NCI-H82 treated with DMSO at 0.1 percent for 48 hours (cell line): ENCODE measurements at regions not wholly inside any gene's neighbourhood (a gene's known extent, or its start where the extent isn't known, plus 50 kb on each side); places are given as distances from the start of the nearest gene placed in this dataset.
"Not testable (repeated sequence)": the region's sequence is repeated elsewhere in the genome, so short reads cannot be mapped to it uniquely, and the experiment has no call there.

Source experiments
- DNase-seq: peaks from one replicate; lab custom pipeline; 2025; ENCODE audit not compliant: unreplicated experiment; lab: John Stamatoyannopoulos, UW

DNA sequence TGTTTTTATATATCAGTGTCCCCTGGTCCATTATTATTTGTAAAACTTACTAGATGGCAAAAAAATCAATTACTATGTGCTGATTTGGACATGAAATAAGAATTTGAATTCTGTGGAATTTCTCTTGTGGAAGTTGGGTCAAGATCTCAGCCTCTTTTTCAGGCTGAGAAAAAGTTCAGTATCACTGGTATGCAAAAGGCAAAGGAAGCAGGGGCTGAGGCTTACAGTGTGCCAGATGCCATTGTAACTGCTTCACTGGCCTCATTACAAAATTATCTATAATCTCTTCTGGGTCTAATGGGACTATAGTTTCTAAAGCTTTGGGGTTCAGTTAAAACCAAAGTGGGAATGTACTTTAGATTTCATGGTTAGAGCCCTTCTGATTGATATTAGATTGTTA is 125.9 kb upstream of the SLC7A14 start:
- DNase-seq, result no peak

DNA sequence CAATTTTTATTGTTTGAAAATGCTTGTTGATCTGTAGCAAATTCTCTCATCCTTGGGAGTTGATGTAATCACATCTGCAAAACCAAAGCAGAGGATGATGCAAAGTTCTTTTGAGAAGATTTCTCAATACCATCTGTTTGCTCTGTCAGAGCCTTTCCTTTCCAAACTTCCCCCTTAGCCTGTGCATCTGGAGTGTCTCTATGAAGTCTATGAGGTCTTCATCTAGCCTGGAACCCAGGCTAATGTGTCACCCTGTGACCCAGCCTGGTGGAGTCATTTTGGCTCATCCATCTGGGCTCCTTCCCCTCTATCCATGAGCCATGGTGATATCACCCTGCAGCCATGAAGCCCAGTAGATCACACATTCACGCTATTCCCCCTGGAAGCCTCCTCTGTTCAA is 123.2 kb upstream of the SLC7A14 start:
- no peak for DNase-seq

DNA sequence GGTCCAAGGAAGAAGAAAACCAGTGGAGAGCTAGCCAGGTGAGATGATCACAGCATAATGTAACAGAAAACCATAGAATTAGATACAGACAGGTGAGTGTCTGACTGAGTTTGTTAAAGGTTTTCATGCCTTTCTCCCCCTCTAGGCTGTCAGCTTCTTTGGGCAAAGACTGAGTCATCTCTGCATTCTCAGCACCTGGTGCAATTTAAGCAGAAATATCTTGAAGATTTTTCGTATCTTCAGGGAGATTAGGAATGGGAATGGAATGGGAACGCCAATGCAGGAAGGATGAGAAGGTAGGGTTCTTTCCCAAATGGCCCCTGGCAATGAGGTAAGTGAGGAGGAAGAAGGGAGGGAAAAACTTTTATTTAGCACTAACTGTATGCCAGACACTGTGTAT is 122.0 kb upstream of the SLC7A14 start:
- no peak for DNase-seq

- DNase-seq, result no peak
Measured at GRCh38 chr3:170705131-170705530, 119.3 kb upstream of the SLC7A14 start.

GRCh38 chr3:170703121-170703588 is 117.3 kb upstream of the SLC7A14 start:
- DNase-seq, result no peak

DNA sequence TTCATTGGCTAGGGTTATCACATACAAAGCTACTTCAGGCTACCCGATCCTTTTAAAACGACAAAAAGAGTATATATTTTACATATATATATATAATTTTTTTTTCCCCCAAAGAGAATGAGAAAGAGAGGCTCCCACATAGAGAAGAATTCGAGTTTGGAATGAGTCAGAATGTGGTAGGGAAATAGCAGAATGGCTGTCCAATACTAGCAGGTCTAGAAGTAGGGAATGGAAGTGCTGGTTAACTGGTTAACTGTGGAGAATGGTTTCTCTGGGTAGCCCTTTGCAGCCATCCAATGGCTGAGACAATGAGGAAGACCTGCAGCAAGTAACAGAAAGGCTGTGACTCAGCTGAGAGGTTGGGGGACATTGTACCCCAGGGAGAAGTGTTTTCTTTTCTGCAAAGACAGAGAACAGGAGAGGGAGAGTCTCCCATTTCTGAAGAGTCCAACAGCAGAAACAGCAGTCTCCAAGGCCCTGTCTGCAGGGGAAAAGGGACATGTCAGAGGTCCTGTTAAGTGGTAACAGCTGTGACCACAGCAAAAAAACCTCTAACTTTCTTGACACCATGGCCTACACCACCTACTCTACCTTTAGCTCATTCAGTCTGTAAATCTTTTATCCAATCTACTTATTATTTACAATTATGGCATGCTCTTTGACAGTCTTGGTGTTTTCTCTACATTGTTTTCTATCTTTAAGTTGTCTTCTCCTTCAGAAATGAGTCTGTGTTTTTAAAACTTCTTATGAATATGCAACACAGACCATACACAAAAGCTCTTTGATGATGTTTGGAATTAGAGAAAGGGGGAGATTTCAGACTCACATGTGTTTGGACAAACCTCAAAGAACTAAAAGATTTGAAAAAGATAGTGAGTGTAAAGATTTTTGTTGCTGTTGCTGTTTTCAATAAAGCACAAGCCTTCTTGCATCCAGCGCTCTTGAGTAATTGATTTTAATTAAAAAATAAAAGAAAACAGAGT is 116.1 kb upstream of the SLC7A14 start:
- no peak for DNase-seq

GRCh38 chr3:170700054-170700404 is 114.2 kb upstream of the SLC7A14 start:
- DNase-seq, result no peak

DNA sequence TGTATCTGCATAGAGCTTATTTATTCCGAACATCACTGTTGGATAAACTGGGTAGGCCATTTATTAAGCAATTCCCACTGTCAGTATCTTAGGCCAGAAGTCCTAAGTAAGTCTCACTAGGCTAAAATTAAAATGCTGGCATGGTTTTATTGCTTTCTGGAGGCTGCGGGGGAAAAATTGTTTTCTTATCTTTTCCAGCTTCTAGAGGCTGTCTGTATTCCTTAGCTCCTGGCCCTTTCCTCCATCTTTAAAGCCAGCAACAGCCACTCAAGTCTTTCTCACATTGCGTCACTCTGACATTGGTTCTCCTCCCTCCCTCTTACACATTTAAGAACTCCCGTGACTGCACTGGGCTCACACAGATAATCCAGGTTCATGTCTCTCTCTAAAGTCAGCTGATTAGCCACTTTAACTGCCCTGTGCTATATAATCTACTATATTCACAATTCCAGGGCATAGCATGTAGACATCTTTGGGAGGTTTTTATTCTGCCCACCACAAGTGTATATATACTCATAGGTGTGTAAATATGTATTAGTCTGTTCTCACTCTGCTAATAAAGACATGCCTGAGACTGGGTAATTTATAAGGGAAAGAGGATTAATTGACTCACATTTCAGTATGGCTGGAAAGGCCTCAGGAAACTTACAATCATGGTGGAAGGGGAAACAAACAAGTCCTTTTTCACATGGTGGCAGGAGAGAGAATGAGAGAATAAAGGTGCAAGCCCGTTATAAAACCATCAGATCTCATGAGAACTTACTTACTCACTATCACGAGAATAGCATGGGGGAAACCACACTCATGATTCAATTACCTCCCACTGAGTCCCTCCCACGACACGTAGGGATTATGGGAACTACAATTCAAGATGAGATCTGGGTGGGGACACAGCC is 113.5 kb upstream of the SLC7A14 start:
- no peak for DNase-seq

DNA sequence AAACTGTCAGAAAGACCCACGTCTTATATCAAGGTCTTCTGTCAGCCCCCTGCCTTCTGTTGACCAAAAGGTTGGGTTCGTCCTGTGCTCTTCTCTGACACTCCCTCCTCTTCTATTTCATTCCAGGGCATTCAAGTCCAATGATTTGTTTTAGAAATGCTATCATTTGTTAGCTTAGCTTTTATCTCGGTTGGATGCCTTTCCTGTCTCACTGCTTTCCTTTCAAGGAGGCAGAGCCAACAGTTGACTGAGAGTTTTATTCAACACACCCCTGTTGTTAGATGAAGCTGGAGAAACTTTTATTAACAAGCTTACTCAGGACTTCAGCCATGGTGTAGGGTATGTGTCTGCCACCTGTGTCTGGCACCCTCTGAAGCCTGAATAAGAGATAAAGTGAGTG is 112.0 kb upstream of the SLC7A14 start:
- DNase-seq, result no peak

- no peak for DNase-seq
Measured at GRCh38 chr3:170697131-170697530, 111.3 kb upstream of the SLC7A14 start.

DNA sequence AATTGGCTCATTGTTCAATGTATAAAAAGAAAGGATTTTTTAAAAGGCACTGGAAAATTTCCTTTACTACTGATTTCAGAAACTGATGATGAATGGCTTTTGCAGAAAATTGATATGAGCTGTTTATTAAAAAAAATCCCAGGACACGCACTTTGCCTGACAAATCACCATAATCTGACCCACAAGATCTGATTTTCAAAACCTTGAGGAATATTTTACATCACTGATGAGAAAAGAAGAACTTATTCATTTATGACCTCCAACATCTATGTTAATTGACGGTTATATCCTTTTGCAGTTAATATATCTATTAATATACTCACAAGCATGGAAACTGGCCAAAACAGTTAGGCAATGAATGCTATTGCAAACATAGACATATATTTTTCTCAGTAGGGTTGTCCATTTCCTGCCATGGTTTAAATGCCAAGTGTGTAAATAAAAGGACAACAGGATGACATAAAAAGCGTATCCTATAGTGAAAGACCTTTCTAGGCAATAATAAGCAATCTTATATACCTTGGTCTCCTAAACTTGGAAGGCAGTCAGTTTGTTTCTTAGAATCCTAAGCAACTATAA is 109.7 kb upstream of the SLC7A14 start:
- DNase-seq, result no peak

GRCh38 chr3:170692720-170693119 is 106.8 kb upstream of the SLC7A14 start:
- DNase-seq, result no peak

GRCh38 chr3:170690661-170690981 is 104.7 kb upstream of the SLC7A14 start:
- DNase-seq, result no peak

- DNase-seq, result peak; percentile 15
Measured at GRCh38 chr3:170689893-170690660, 104.2 kb upstream of the SLC7A14 start.

DNA sequence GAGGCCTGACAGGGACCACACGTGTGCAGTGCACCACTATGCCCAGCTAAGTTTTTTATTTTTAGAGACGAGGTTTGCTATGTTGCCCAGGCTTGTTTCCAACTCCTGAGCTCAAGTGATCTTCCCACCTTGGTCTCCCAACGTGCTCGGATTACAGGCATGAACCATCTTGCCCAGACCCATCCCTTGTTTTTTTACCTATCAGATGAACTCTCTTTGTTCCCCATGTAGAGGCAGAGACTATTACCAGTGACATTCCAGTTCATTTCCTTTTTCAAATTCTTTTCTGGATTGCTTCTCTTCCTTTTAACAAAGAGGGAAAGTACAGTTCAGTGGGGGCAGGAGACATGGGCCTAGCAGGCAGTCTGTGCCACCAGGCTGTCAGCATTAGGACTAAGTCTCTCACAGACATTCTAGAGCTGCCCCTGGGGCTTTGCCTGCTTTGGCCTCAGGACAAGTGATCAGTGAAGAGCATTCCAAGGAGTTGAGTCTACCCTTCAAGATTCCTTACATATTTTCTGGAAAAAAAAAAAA is 103.5 kb upstream of the SLC7A14 start:
- DNase-seq, result no peak

DNA sequence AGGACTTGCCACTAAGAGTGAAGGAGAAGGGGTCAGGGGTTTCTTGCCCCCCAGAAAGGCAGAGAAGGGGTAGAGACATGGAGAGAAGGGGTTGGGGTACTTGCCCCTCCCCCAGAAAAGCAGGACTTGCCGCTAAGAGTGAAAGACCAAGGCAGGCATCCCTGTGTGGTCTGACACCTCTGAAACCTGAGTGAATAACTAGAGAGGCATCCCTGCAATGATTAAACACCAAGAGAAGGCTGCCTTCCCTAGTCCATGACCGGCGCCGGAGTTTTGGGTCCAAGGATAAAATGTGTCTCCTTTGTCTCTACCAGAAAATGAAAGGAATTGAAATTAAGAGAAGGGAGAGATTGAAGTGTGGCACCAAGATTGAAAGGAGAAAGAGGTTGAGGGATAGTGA is 102.3 kb upstream of the SLC7A14 start:
- not testable (repeated sequence) for DNase-seq

DNA sequence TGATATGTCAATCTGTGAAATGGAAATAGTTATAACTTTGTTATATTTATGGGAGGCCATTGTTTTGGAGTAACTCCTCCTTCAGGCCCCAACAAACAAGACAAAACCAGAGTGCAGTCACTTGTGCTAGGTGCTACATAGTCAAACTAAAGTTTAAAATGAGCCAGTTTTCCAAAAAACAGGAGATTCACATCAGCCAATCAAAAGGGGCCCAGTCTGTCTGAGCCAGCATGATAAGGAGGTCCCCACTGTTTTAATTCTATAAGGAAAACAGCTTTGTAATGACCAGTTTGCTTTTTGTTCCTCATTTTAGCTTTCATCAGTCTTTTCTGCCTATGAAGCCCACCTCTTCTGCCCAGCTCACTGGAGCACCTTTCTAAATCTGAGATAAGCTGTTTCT is 94.7 kb upstream of the SLC7A14 start:
- DNase-seq, result no peak

DNA sequence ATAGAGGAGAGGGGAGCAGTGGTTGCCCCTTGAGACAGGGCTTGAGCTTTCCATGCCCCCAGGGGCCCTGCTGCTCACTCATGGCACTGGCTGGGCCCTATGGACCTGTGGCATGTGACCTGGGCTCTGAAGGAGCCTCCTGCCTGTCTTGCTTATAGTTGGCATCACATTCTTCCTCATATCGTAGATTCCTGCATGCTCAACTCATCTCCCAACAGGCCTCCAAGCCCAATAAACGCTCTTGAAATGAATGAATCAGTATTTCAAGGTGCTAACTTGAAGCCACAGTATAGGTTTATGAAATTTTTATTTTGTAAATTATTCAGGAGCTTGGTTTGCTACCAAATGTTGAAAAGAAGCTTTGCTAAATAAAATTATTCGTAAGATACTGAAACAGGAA is 93.3 kb upstream of the SLC7A14 start:
- no peak for DNase-seq

DNA sequence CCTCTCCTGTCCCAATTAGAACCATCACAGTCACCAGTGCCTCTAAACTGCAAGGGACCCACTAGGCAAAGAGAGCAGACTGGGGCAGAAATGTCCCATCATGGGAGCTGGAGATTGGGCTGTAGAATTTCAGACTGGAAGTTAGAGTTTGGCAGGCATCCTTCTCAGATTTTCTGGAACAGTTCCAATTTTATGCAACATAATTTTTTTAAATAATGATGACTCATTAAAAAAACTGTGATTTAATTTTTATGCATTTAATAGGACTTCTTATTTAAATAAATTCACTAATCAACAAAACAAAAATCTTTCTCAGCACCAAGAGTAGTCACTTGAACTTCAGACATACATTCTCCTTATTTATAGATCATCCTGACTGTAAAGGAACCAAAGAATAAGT is 84.6 kb upstream of the SLC7A14 start:
- no peak for DNase-seq

DNA sequence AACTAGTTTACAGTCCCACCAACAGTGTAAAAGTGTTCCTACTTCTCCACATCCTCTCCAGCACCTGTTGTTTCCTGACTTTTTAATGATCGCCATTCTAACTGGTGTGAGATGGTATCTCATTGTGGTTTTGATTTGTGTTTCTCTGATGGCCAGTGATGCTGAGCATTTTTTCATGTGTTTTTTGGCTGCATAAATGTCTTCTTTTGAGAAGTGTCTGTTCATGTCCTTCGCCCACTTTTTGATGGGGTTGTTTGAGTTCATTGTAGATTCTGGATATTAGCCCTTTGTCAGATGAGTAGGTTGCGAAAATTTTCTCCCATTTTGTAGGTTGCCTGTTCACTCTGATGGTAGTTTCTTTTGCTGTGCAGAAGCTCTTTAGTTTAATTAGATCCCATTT is 77.1 kb upstream of the SLC7A14 start:
- DNase-seq, result not testable (repeated sequence)

DNA sequence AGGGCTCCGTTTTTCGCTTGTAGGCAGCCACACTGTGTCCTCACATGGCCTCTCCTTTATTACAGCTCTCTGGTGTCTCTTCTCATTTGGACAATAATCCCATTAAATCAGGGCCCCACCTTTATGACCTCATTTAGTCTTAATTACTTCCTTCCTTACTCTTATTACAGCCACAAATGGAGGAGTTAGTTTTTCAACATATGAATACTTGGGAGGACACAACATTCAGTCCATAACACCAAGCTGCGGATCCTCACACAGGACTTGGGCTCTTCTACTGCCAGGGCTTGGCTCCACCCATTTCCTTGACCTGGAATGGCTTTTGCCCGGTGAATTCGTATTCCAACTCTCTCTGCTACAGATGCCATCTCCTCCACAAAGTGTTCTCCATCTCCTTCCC is 74.3 kb upstream of the SLC7A14 start:
- peak; percentile 23 for DNase-seq
